ENCODE measurements at regions not wholly inside any gene's neighbourhood (a gene's known extent, or its start where the extent isn't known, plus 50 kb on each side); places are given as distances from the start of the nearest gene placed in this dataset.

DNA sequence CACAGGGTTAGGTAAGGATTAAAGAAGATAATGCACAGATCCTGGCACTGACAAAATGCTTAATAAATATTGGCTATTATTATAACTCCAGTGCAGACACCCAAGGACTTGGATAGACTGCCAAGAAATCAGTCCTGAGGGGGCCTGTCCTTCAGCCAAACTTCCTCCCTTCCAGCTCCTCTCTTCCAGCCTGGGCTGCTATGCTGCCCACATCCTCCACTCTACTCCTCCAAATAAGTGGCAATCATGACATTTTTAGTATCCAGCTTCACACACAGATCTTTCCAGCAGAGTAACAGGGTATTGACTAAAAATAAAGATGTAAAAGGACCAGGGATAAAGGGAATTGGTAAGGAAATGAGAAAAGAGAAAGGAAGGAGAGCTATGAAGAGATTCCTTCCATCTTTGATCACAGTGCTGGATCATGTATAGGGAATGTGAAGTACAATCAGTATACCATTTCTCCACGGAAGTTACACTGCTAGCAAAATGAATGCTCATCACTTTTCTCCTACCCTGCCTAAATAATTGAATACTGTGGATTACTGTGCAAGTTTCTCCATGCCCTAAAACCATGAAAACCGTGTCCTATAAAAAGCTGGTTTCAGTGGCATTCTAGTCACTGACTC lies 136.0 kb upstream of the OSMR start:
- no peak for TF ChIP-seq POLR2A (IDR thresholded peaks at IDR 0.05)
- TF ChIP-seq, protein P1, sequence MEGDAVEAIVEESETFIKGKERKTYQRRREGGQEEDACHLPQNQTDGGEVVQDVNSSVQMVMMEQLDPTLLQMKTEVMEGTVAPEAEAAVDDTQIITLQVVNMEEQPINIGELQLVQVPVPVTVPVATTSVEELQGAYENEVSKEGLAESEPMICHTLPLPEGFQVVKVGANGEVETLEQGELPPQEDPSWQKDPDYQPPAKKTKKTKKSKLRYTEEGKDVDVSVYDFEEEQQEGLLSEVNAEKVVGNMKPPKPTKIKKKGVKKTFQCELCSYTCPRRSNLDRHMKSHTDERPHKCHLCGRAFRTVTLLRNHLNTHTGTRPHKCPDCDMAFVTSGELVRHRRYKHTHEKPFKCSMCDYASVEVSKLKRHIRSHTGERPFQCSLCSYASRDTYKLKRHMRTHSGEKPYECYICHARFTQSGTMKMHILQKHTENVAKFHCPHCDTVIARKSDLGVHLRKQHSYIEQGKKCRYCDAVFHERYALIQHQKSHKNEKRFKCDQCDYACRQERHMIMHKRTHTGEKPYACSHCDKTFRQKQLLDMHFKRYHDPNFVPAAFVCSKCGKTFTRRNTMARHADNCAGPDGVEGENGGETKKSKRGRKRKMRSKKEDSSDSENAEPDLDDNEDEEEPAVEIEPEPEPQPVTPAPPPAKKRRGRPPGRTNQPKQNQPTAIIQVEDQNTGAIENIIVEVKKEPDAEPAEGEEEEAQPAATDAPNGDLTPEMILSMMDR (IDR thresholded peaks at IDR 0.05): no peak
- TF ChIP-seq EP300 (IDR thresholded peaks at IDR 0.05): no peak
- TF ChIP-seq POLR2AphosphoS5 (IDR thresholded peaks at IDR 0.05): no peak
